Parathyroid adenoma (tissue), 2 donors: ENCODE measurements at regions not wholly inside any gene's neighbourhood (a gene's known extent, or its start where the extent isn't known, plus 50 kb on each side); places are given as distances from the start of the nearest gene placed in this dataset.

Experiments used
- H2AFZ ChIP-seq: fragments of 300-600 bp; sonication (generic); one replicate; pipeline ENCODE4 v1.7.0; 2017; ENCODE audit warnings: antibody characterized with exemption, mild to moderate bottlenecking
- H3K27ac ChIP-seq: fragments of 300-600 bp; sonication (generic); one replicate; pipeline ENCODE4 v1.7.0; 2017
- H3K27me3 ChIP-seq: fragments of 300-600 bp; sonication (generic); one replicate; pipeline ENCODE4 v1.7.0; 2017; ENCODE audit warnings: low read length; ENCODE audit not compliant: control insufficient read depth, insufficient read depth
- H3K36me3 ChIP-seq: fragments of 300-600 bp; sonication (generic); one replicate; pipeline ENCODE4 v1.7.0; 2017; ENCODE audit warnings: low read length; ENCODE audit not compliant: control insufficient read depth, insufficient read depth
- H3K4me1 ChIP-seq: fragments of 300-600 bp; sonication (generic); one replicate; pipeline ENCODE4 v1.7.0; 2017; ENCODE audit warnings: control low read depth
- H3K4me2 ChIP-seq: fragments of 300-600 bp; sonication (generic); one replicate; pipeline ENCODE4 v1.7.0; 2017; ENCODE audit warnings: low read length
- H3K4me3 ChIP-seq: fragments of 300-600 bp; sonication (generic); one replicate; pipeline ENCODE4 v1.7.0; 2017; ENCODE audit warnings: low read depth, low read length
- H3K79me2 ChIP-seq: fragments of 300-600 bp; sonication (generic); one replicate; pipeline ENCODE4 v1.7.0; 2017; ENCODE audit warnings: control low read depth
- H3K9ac ChIP-seq: fragments of 300-600 bp; sonication (generic); one replicate; pipeline ENCODE4 v1.7.0; 2017; ENCODE audit warnings: mild to moderate bottlenecking
- H3K9me3 ChIP-seq: fragments of 300-600 bp; sonication (generic); one replicate; pipeline ENCODE4 v1.7.0; 2017; ENCODE audit warnings: low read length; ENCODE audit not compliant: control insufficient read depth
- CTCF ChIP-seq: fragments of 300-600 bp; sonication (generic); IDR thresholded peaks from one replicate; pipeline ENCODE4 v1.7.0; 2017; ENCODE audit warnings: antibody characterized with exemption, mild to moderate bottlenecking
- donor health status: primary hyperparathyroidism.

DNA sequence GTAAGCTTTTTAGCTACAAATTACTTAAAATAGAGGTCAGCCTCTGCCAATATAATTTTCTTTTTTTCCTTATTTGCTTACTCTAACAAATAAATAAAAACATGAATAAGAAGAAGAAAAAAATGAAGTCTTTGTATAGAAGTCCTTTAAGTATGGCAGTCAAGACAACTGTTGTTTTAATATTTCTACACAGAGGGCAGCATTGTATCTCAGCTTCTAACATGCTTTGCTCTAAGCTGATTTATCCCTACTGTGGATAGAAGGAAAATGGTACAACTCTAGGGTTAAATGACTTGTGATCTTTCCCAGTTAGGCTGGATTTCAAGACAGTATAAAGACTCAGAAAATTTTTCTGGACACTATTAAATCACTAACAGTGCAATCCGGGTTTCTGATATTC is 104.3 kb upstream of the MEIS2 start:
- no peak overlapping the region for H3K27ac ChIP-seq
- H3K36me3 ChIP-seq, result no peaks in the 10 kb centered on the region
- no peak for TF ChIP-seq CTCF
- H3K4me2 ChIP-seq, result no peak overlapping the region
- no peak overlapping the region for H3K4me3 ChIP-seq
- H3K9ac ChIP-seq, result no peak overlapping the region
- no peak overlapping the region for H2AFZ ChIP-seq
- H3K4me1 ChIP-seq, result no peaks in the 10 kb centered on the region
- no peaks in the 10 kb centered on the region for H3K79me2 ChIP-seq
- no peaks in the 10 kb centered on the region for H3K9me3 ChIP-seq
- no peaks in the 10 kb centered on the region for H3K27me3 ChIP-seq

GRCh38 chr15:37206690-37207089 is 106.3 kb upstream of the MEIS2 start:
- H2AFZ ChIP-seq, result no peak overlapping the region
- H3K4me1 ChIP-seq, result no peaks in the 10 kb centered on the region
- no peaks in the 10 kb centered on the region for H3K9me3 ChIP-seq
- H3K4me2 ChIP-seq, result no peak overlapping the region
- H3K4me3 ChIP-seq, result no peak overlapping the region
- TF ChIP-seq CTCF, result no peak
- no peak overlapping the region for H3K9ac ChIP-seq
- no peaks in the 10 kb centered on the region for H3K27me3 ChIP-seq
- H3K79me2 ChIP-seq, result no peaks in the 10 kb centered on the region
- no peak overlapping the region for H3K27ac ChIP-seq
- no peaks in the 10 kb centered on the region for H3K36me3 ChIP-seq

- Histone ChIP-seq H3K27ac (no peak overlapping the region), H3K36me3 (no peaks in the 10 kb centered on the region), H3K9ac (no peak overlapping the region), H3K79me2 (no peaks in the 10 kb centered on the region), H2AFZ (no peak overlapping the region), H3K4me1 (no peaks in the 10 kb centered on the region), H3K9me3 (no peaks in the 10 kb centered on the region), H3K27me3 (no peaks in the 10 kb centered on the region), H3K4me3 (no peak overlapping the region), H3K4me2 (no peak overlapping the region)
- no peak for TF ChIP-seq CTCF
These were observed 108.0 kb upstream of the MEIS2 start for GRCh38 chr15:37208146-37209040.

DNA sequence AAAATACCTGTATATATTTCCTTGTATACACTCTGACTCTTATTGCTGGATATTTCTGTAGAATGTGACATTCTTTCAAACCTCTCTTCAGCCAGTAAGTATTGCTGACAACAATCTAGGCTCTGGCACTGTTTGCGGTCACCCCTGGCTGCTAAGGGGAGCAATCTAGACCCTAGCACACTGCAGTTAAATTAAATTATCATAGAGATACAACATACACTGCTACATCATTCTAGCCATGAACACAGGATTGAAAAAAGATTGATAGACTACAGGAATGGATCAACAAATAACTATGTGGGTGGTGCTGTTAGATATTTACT is 108.7 kb upstream of the MEIS2 start:
- Histone ChIP-seq H3K4me2 (no peak overlapping the region), H3K36me3 (no peaks in the 10 kb centered on the region), H3K9me3 (no peaks in the 10 kb centered on the region), H3K4me1 (no peaks in the 10 kb centered on the region), H3K79me2 (no peaks in the 10 kb centered on the region), H3K9ac (no peak overlapping the region), H3K27ac (no peak overlapping the region), H3K4me3 (no peak overlapping the region), H2AFZ (no peak overlapping the region), H3K27me3 (no peaks in the 10 kb centered on the region)
- TF ChIP-seq CTCF, result no peak

GRCh38 chr15:37217567-37217966 is 117.2 kb upstream of the MEIS2 start:
- H3K9me3 ChIP-seq, result no peaks in the 10 kb centered on the region
- no peak overlapping the region for H3K27ac ChIP-seq
- no peak overlapping the region for H3K4me3 ChIP-seq

More at GRCh38 chr15:37217567-37217966, 117.2 kb upstream of the MEIS2 start:
- H2AFZ ChIP-seq, result no peak overlapping the region
- no peaks in the 10 kb centered on the region for H3K27me3 ChIP-seq
- no peak overlapping the region for H3K9ac ChIP-seq
- H3K79me2 ChIP-seq, result no peaks in the 10 kb centered on the region
- no peaks in the 10 kb centered on the region for H3K36me3 ChIP-seq
- TF ChIP-seq CTCF, result no peak
- H3K4me2 ChIP-seq, result no peak overlapping the region
- H3K4me1 ChIP-seq, result no peaks in the 10 kb centered on the region
